GM21360 (cell line): ENCODE measurements at regions not wholly inside any gene's neighbourhood (a gene's known extent, or its start where the extent isn't known, plus 50 kb on each side); places are given as distances from the start of the nearest gene placed in this dataset.

Source experiments
- ATAC-seq: cut with Tn5 transposase; IDR thresholded peaks from one replicate; pipeline ENCODE4 v1.9.1; 2021; ENCODE audit warnings: mild to moderate bottlenecking, moderate library complexity; ENCODE audit not compliant: unreplicated experiment

DNA sequence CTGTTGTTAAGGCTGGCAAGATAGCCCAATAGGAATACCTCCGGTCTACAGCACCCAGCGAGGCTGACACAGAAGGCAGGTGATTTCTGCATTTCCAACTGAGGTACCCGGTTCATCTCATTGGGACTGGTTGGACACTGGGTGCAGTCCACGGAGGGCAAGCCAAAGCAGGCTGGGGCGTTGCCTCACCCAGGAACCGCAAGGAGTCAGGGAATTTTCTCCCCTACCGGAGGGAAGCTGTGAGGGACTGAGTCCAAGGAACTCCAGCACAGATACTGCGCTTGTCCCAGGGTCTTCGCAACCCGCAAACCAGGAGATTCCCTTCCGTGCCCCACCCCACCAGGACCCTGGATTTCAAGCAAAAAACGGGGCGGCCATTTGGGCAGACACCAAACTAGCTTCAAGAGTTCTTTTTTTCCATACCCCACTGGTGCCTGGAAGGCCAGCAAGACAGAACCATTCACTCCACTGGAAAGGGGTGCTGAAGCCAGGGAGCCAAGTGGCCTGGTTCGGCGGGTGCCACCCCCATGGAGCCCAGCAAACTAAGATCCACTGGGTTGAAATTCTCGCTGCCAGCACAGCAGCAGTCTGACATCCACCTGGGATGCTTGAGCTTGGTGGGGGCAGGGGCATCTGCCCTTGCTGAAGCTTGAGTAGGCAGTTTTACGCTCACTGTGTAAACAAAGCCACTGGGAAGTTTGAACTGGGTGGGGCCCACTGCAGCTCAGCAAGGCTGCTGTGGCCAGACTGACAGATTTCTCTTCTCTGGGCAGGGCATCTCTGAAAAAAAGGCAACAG lies 647.2 kb downstream of the BNC2 start:
- no peak for ATAC-seq

- ATAC-seq = no peak
These were observed 639.7 kb downstream of the BNC2 start for GRCh38 chr9:16230731-16231130.

DNA sequence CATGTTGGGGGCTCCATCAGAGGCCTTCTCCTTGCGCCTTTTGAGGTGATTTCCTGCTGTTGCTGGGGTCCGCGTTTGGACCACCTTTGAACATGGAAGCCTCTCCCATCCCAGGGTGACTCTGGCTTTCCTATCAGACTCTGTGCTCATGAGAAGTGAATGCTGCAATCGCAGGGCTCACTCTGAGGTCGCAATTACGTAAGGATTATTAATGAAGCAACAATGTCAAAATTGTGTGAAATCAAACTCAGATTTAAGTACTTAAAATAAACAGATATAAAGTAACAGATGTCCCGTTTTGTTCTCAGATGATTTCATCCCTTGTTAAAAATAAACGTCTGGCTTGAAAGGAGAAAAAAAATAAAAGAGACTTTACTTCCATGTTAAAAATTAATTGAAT lies 634.2 kb downstream of the BNC2 start:
- no peak for ATAC-seq

- ATAC-seq = no peak
These were observed 633.6 kb downstream of the BNC2 start for GRCh38 chr9:16236882-16237281.

- no peak for ATAC-seq
These were observed 631.8 kb downstream of the BNC2 start for GRCh38 chr9:16238623-16239138.

GRCh38 chr9:16241231-16241630 lies 629.2 kb downstream of the BNC2 start:
- no peak for ATAC-seq

GRCh38 chr9:16243798-16244197 lies 626.7 kb downstream of the BNC2 start:
- ATAC-seq = no peak

GRCh38 chr9:16245756-16246440 lies 624.6 kb downstream of the BNC2 start:
- ATAC-seq = no peak

GRCh38 chr9:16246785-16247184 lies 623.7 kb downstream of the BNC2 start:
- no peak for ATAC-seq

DNA sequence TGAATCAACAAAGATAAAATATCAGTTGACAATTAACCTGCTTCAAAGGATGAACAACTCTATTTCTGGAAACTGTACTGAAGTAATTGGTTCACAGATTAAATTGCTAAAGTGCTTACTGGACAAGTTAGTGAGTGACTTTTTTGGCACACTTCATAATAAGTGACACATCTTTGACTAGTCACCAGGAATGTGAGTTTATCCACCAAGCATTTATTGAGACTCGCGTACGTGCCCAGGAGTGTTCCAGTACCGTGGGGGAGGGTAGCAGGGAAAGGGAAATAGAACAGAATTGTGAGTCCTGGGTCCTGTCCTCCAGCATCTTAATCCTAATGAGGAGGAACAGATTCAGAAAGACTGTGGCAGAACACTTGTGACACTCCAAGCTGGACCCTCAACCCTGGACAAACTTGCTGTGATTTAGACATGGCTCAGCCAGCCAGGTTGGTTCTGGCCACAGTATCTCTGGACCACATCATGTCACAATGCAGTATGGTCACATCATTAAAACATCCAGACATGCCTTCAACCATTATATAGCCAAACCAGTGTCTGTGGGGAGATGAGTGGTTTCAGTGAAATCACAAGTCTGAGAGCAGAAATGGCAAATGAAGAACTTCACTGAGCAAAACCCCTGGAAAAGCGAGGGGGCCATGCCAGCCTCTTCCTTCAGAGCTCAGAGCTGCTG lies 623.1 kb downstream of the BNC2 start:
- no peak for ATAC-seq

DNA sequence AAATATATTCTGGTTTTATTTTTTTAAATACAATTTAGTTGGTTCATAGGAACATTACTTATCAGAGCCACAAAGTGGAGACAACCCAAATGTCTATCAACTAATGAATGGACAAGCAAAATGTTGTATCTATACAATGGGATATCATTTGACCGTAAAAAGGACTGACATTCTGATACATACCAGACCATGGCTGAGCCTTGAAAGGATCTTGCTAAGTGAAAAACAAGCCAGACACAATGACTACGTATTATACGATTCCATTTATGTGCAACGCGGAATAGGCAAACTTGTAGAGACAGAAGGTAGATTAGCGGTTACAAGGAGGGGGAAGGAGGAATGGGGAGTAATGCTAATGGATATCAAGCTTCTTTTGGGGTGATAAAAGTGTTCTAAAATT lies 621.6 kb downstream of the BNC2 start:
- no peak for ATAC-seq

DNA sequence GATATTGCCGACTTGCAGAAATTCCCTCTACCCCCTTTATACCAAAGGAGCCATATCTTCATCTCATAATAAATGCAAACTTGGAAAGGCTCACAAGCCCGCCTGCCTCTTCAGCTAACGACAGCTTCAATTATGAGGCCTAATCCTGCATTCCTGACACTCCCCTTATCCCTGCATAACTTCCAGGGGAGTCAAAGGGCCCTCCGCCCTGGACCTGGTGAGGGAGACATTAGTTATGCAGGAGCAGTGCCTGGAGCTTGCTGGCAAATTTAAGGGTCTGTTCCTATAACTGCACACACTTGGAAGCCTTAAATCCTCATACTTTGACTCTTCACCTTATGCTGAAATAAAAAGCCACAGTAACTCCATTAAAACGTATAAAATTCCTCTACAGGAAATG lies 617.9 kb downstream of the BNC2 start:
- no peak for ATAC-seq

DNA sequence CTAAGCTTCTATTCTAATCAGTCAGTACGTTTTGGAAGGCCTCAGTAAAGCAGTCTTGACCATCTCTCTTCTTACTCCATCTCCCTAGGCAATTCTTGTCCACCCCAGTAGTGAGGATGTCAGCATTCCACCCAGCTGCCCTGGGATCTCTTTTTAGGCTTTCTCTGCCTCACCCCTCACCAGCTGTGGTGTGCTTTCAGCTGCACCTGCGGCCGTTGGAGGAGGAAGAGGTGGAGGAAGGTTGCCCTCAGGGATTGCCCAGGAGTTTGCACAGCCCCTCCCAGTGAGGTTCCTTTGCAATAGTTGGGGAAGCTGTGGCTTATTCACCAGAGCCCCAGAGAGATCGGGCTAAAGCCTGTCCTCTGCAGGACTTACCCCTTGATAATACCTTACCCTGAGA lies 615.8 kb downstream of the BNC2 start:
- ATAC-seq = no peak

DNA sequence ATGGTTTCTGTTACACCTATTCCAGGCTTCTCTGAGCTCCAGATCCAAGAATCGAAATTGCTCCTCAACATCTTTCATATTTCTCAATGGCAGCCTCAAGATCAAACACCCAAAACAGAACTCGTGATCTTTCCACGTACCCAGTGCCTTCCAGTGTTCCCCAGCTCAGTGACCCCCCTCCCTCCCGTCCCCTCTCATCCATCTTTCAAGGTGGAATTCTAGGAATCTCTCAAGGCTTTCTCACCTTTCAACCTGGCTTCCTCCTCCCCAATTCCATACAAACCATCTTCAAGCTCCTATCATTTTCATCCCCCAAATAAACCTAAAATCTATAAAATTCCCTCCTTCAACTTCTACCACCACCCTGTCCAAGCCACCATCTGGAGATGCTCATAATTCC lies 615.3 kb downstream of the BNC2 start:
- no peak for ATAC-seq

- no peak for ATAC-seq
These were observed 612.9 kb downstream of the BNC2 start for GRCh38 chr9:16257604-16258003.

DNA sequence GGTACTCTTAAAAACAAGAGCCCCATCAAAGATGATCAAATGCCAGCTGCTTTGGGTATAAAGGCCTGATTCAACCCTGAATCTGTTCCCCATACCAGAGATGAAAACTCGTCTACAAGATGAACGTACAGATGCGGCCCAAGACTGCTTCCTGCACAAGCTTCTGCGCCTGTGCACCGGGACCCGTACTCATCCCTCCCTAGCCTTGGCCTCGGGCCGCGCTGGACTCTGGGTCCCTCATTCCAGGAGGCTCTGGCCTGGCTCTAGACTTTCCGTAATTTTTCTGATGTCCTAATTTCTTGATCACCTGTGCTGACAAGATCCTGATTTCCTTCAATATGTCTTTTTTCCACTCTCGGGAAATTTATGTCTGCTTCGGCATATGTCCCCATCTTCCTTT lies 612.3 kb downstream of the BNC2 start:
- ATAC-seq = no peak

DNA sequence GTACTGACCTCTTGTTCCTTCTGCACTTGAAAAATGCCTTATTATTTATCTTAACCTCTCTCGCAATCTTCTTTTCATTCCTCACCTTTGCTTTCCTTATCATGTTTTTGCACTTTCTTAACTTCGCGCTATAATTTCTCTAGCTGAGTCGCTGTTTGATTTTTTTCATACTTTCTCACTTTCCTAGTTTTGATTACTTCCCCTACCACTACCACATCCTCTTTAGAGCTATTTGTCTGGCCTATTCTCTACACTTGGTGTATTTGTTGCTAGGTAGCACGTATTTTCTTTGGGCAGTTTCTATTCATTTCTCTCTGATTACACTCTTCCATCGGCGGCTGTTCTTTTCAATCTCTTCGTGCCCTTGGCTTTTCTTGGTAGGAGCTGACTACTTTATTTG lies 611.8 kb downstream of the BNC2 start:
- peak; percentile 52 for ATAC-seq

DNA sequence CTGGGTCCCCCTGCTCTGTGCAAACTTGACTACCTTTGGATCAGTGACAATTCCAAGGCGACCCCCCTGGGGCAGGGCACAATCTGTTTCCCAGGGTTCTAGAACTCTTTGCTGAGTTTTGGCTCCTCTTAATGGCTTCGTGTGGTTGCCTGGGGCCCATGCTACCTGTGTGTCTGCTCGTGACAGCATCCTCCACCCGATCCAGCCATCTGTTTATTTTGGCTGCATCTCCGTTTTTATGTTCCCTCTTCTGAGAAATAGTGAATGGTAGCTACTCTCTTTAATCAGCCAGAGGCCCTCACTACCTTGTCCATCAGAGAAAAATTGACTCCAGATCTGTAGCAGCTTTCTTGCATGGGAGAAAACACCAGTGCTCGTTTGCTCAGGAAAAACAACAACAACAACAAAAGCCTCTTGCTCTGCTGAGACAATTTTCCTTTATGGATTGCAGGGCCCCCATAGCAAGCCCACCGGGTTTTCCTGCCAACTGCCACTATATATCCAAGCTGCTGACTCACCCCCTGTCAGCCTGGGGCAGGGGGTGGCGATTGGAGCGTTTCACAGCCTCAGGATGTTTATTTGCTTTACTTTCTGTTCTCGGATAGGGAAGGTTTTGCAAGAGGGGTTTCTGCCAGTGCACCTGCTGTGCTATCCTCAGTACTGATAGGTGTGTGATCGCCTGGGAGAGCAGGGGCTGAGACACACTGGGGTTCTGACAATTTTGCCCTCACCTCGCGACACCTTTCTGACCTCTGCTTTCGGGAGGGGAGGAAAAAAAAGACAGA lies 607.8 kb downstream of the BNC2 start:
- no peak for ATAC-seq

DNA sequence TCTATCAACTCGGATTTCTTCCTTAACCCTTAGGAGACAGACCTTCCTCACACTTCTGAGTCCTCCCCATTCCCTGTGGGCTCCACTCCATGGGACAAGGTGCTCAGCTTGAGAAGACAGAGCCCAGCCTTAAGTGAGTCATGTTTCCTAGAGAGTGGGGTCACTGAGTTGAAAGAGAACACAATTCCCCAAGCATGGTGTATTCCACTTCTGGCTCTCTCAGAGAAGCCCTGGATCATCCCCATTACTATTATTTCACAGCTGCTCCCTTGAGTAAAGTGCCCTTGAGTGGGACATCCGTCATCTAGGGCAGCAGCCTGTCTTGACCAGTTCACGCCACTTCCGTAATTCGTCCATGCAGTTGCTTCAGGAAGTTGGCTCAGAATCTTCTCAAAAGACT lies 604.8 kb downstream of the BNC2 start:
- ATAC-seq = no peak

DNA sequence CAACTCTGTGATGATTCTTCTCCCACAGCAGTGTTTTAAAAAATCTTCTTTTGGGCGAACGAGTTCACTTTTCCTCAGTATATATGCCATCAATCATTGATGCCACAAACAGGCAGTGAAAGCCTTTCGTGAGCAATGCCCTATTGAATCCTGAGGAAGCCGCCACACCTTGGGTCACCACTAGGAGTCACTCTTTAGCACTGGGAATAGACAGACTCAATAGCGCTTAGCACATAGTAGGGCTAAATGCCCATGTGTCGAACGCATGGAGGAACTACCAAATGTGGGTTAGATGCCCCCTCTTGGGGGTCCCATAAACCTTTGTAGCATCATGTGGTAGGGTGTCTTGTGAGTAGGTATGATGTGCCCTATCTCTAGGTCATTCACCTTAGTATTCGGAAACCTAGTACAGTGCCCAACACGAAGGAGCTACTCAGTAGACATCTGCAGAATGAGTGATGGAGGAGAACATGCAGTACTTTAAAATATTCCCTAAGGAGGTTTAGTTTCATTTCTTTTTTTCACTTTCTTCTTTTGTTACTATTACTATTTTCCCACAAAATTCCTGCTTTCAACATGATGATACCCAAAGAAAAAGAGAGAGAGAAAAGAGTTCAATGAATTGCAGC lies 603.7 kb downstream of the BNC2 start:
- no peak for ATAC-seq
